H1 (cell line): ENCODE measurements at regions not wholly inside any gene's neighbourhood (a gene's known extent, or its start where the extent isn't known, plus 50 kb on each side); places are given as distances from the start of the nearest gene placed in this dataset.
A peak's percentile ranks its signal among the peaks of the same experiment; 100 is the strongest.

Experiments used
- CTCF ChIA-PET: fragments of 300-600 bp; sonication (Branson Sonifier 250); formaldehyde crosslinking; loops from one replicate; lab custom pipeline; 2021; ENCODE audit not compliant: partially characterized antibody; lab: Charles Lee
- POLR2A ChIA-PET: fragments of 300-600 bp; sonication (Branson Sonifier 250); formaldehyde crosslinking; loops from one replicate; lab custom pipeline; 2021; ENCODE audit warnings: inconsistent platforms; ENCODE audit not compliant: partially characterized antibody; lab: Charles Lee
- DNase-seq, 2 experiments: peaks; one replicate each; pipeline versions ENCODE4 v3.0.0 to v3.0.0-alpha.2; 2010 to 2022; ENCODE audit warnings: low spot score in 2 of 2, low read depth in 1 of 2, mixed read lengths in 1 of 2
- FAIRE-seq: peaks from 2 replicates; lab custom pipeline; 2011; peaks lifted over from hg19 to GRCh38; lab: Jason Lieb, UNC
- H2AFZ ChIP-seq: 2 replicates; pipeline ENCODE4 v1.8.1; 2012; ENCODE audit warnings: low read length, inconsistent platforms
- H2AK5ac ChIP-seq: 2 replicates; pipeline ENCODE4 v1.6.1; 2013; ENCODE audit warnings: low read depth, low read length
- H2BK120ac ChIP-seq: replicated peaks from 2 replicates; pipeline ENCODE3; 2013; ENCODE audit warnings: low read depth, low read length, inconsistent platforms
- H2BK12ac ChIP-seq: 2 replicates; pipeline ENCODE4 v1.6.1; 2013; ENCODE audit warnings: low read depth, low read length
- H2BK15ac ChIP-seq: 2 replicates; pipeline ENCODE4 v1.6.1; 2013; ENCODE audit warnings: low read length
- H2BK20ac ChIP-seq: 2 replicates; pipeline ENCODE4 v1.6.1; 2013; ENCODE audit warnings: low read length
- H2BK5ac ChIP-seq: 2 replicates; pipeline ENCODE4 v1.6.1; 2013; ENCODE audit warnings: low read depth, low read length
- H3K14ac ChIP-seq: 2 replicates; pipeline ENCODE4 v1.6.1; 2013; ENCODE audit warnings: inconsistent platforms; ENCODE audit not compliant: insufficient read length
- H3K18ac ChIP-seq: 2 replicates; pipeline ENCODE4 v1.6.1; 2013; ENCODE audit warnings: low read length; ENCODE audit errors: extremely low read depth
- H3K23ac ChIP-seq: 2 replicates; pipeline ENCODE4 v1.6.1; 2013; ENCODE audit warnings: inconsistent platforms; ENCODE audit not compliant: insufficient read length
- H3K23me2 ChIP-seq: 2 replicates; pipeline ENCODE4 v1.6.1; 2013; ENCODE audit warnings: low read depth, low read length
- H3K27ac ChIP-seq: 2 replicates; pipeline ENCODE4 v1.6.1; 2011; ENCODE audit warnings: low read depth, low read length, inconsistent platforms
- H3K27me3 ChIP-seq, 4 experiments: replicated peaks in 1 of 4; 1 replicate in 1 of 4; 2 replicates in 3 of 4; pipeline versions ENCODE4 v1.6.1 to v1.8.1; 2011 to 2013; ENCODE audit warnings: low read length in 3 of 4, mild to moderate bottlenecking in 3 of 4, inconsistent platforms in 2 of 4, mixed read lengths in 2 of 4, moderate library complexity in 1 of 4; ENCODE audit not compliant: control insufficient read depth in 3 of 4, insufficient read depth in 3 of 4; ENCODE audit errors: extremely low read depth in 1 of 4
- H3K36me3 ChIP-seq, 4 experiments: 2 replicates each; pipeline versions ENCODE4 v1.6.1 to v1.8.1; 2011 to 2013; ENCODE audit warnings: mild to moderate bottlenecking in 4 of 4, low read length in 3 of 4, moderate library complexity in 2 of 4, control low read depth in 1 of 4, inconsistent platforms in 1 of 4; ENCODE audit not compliant: insufficient read depth in 4 of 4, control insufficient read depth in 2 of 4
- H3K4ac ChIP-seq: replicated peaks from 2 replicates; pipeline ENCODE3; 2013; ENCODE audit warnings: low read length, low read depth, mixed read lengths, inconsistent platforms; ENCODE audit not compliant: insufficient read length
- H3K4me1 ChIP-seq, 4 experiments: replicated peaks in 1 of 4; 1 replicate in 1 of 4; 2 replicates in 3 of 4; pipeline versions ENCODE4 v1.6.1 to v1.8.1; 2011 to 2013; ENCODE audit warnings: low read length in 3 of 4, inconsistent platforms in 2 of 4, mixed read lengths in 1 of 4; ENCODE audit not compliant: insufficient read depth in 4 of 4, control insufficient read depth in 3 of 4
- H3K4me2 ChIP-seq, 2 experiments: 2 replicates each; pipeline versions ENCODE4 v1.6.1 to v1.8.1; 2011 to 2013; ENCODE audit warnings: low read depth in 2 of 2, low read length in 2 of 2, control low read depth in 1 of 2, inconsistent platforms in 1 of 2, mild to moderate bottlenecking in 1 of 2; ENCODE audit not compliant: insufficient read depth in 1 of 2
- H3K4me3 ChIP-seq, 4 experiments: fragments of 200-600, 300-600 bp in 1 of 4; sonication (generic), shearing (Covaris generic), sonication (Bioruptor Twin) in 1 of 4; 2 replicates each; pipeline versions ENCODE4 v1.5.1 to v1.8.1; 2011 to 2016; ENCODE audit warnings: low read length in 4 of 4, low read depth in 3 of 4, control low read depth in 2 of 4, inconsistent platforms in 2 of 4, mild to moderate bottlenecking in 2 of 4, mixed read lengths in 1 of 4, moderate library complexity in 1 of 4; ENCODE audit not compliant: insufficient read depth in 2 of 4; ENCODE audit errors: extremely low read depth in 1 of 4
- H3K56ac ChIP-seq: replicated peaks from 2 replicates; pipeline ENCODE3; 2013; ENCODE audit warnings: low read depth, mild to moderate bottlenecking, mixed read lengths, low read length, inconsistent platforms; ENCODE audit not compliant: insufficient read length
- H3K79me1 ChIP-seq: 2 replicates; pipeline ENCODE4 v1.6.1; 2013; ENCODE audit warnings: low read depth, low read length, control low read depth
- H3K79me2 ChIP-seq, 2 experiments: 2 replicates each; pipeline versions ENCODE4 v1.6.1 to v1.8.1; 2012 to 2013; ENCODE audit warnings: low read length in 2 of 2, mild to moderate bottlenecking in 2 of 2, inconsistent platforms in 1 of 2; ENCODE audit not compliant: insufficient read depth in 2 of 2, control insufficient read depth in 1 of 2
- H3K9ac ChIP-seq, 4 experiments: replicated peaks in 1 of 4; 1 replicate in 1 of 4; 2 replicates in 3 of 4; pipeline versions ENCODE4 v1.6.1 to v1.8.1; 2011 to 2013; ENCODE audit warnings: low read depth in 3 of 4, low read length in 3 of 4, control low read depth in 2 of 4, mild to moderate bottlenecking in 2 of 4, moderate library complexity in 2 of 4, inconsistent platforms in 1 of 4; ENCODE audit errors: extremely low read depth in 1 of 4
- H3K9me3 ChIP-seq, 2 experiments: 2 replicates each; pipeline versions ENCODE4 v1.6.1 to v1.8.1; 2012 to 2013; ENCODE audit warnings: mild to moderate bottlenecking in 2 of 2, moderate library complexity in 2 of 2, control low read depth in 1 of 2, inconsistent platforms in 1 of 2, low read depth in 1 of 2, low read length in 1 of 2, mixed read lengths in 1 of 2; ENCODE audit not compliant: insufficient read depth in 2 of 2
- H4K20me1 ChIP-seq, 2 experiments: replicated peaks in 1 of 2; 2 replicates each; pipeline versions ENCODE3 to v1.8.1; 2011 to 2013; ENCODE audit warnings: inconsistent platforms in 2 of 2, low read length in 2 of 2, mild to moderate bottlenecking in 1 of 2; ENCODE audit not compliant: insufficient read depth in 2 of 2, control insufficient read depth in 1 of 2
- H4K5ac ChIP-seq: 2 replicates; pipeline ENCODE4 v1.6.1; 2013; ENCODE audit warnings: low read length, low read depth, mixed read lengths, inconsistent platforms; ENCODE audit not compliant: insufficient read length
- H4K8ac ChIP-seq: 2 replicates; pipeline ENCODE4 v1.8.0; 2013; ENCODE audit warnings: mild to moderate bottlenecking, moderate library complexity, low read length, inconsistent platforms; ENCODE audit not compliant: insufficient read depth; ENCODE audit errors: extremely low read depth
- H4K91ac ChIP-seq: replicated peaks from 2 replicates; pipeline ENCODE3; 2013; ENCODE audit warnings: low read length, mixed read lengths, inconsistent platforms; ENCODE audit not compliant: insufficient read length
- CREB1 ChIP-seq: IDR thresholded peaks from 2 replicates; pipeline ENCODE4 v1.6.1; 2012; ENCODE audit warnings: inconsistent platforms
- CTBP2 ChIP-seq: IDR thresholded peaks from 2 replicates; pipeline ENCODE4 v1.7.0; 2011; ENCODE audit warnings: borderline replicate concordance, mild to moderate bottlenecking, moderate library complexity, mixed read lengths, low read length; ENCODE audit not compliant: insufficient read depth, insufficient read length
- MAFK ChIP-seq: IDR thresholded peaks from 2 replicates; pipeline ENCODE4 v1.6.1; 2012; ENCODE audit warnings: low read depth, mild to moderate bottlenecking, improper control_type of control experiment, low read length
- POU5F1 ChIP-seq: IDR thresholded peaks from 2 replicates; pipeline ENCODE4 v1.6.1; 2011; ENCODE audit warnings: low read depth, mild to moderate bottlenecking, low read length, moderate library complexity
- WGBS, 2 experiments: shearing (Covaris generic) in 1 of 2; methylation state at CpG; one replicate each; pipeline versions ENCODE4 v1.1.6 to v1.1.7; 2013 to 2015; ENCODE audit warnings: low lambda C conversion rate in 2 of 2, mixed read lengths in 2 of 2, inconsistent platforms in 1 of 2, low coverage in 1 of 2, missing lambda C conversion rate in 1 of 2; ENCODE audit not compliant: insufficient replicate concordance in 2 of 2, insufficient coverage in 1 of 2, insufficient read length in 1 of 2; ENCODE audit errors: extremely low coverage in 1 of 2, missing lambda C conversion rate in 1 of 2; 5-methylcytosine and 5-hydroxymethylcytosine counted together

DNA sequence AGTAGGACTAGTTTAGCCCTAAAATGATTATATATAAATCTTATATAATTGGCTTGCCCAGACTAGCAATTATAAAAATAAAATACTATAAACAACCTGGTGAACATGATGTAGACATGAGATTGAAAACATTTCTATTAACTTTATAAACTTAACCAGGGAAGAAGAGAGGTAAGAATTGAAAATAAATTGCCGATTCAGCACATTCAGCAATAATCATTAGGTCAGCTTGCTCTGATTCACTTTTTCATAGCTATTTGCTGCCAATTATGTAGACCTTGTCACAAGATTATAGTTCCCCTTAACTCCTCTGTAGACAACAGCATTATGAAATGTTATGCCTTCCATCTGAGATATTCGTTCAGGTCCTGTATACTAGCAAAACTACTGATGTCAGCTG lies 199.3 kb upstream of the CA10 start:
- POLR2A ChIA-PET, result no interaction called here
- H3K79me2 ChIP-seq, result no peaks in the 10 kb centered on the region
- WGBS, 2 experiments, result 85% methylated on average over 2 of the region's 2 CpGs; no CpG with 5 or more reads in 1 of the 2 experiments

More for the DNA sequence above, 199.3 kb upstream of the CA10 start:
- Histone ChIP-seq H3K27ac (no peak overlapping the region), H3K79me1 (no peaks in the 10 kb centered on the region), H4K8ac (no peak overlapping the region), H4K91ac (no peak overlapping the region), H3K4ac (no peak overlapping the region), H2BK15ac (no peak overlapping the region), H3K4me1 (no peaks in the 10 kb centered on the region), H3K23ac (no peak overlapping the region), H3K27me3 (no peaks in the 10 kb centered on the region), H2AFZ (no peak overlapping the region), H4K20me1 (no peaks in the 10 kb centered on the region), H4K5ac (no peak overlapping the region), H2AK5ac (no peak overlapping the region)
- FAIRE-seq (no peak), DNase-seq (no peak)
- CTCF ChIA-PET, result interaction anchor here (0.9 to 1.9 kb wide), 2 partner anchors 26 to 593 kb away, joined by 3 to 4 read pairs; no protein-coding TSS in a partner anchor
- TF ChIP-seq CTBP2, result no peak
- no peak for TF ChIP-seq POU5F1
- peak; percentile 97 for TF ChIP-seq MAFK
- no peak for TF ChIP-seq CREB1
- TF ChIP-seq, all 59 proteins: peak for 1
- Histone ChIP-seq H3K14ac (no peak overlapping the region), H3K18ac (no peak overlapping the region), H2BK120ac (no peak overlapping the region), H2BK12ac (no peak overlapping the region), H3K9me3 (0 out of 4 replicates have a peak, but pooled peaks cover 0 to 5% of the 10 kb centered on the region in 2 experiments), H3K9ac (no peak overlapping the region), H3K4me2 (no peak overlapping the region), H3K4me3 (no peak overlapping the region), H2BK5ac (no peak overlapping the region), H3K56ac (no peak overlapping the region), H3K23me2 (no peaks in the 10 kb centered on the region), H3K36me3 (no peaks in the 10 kb centered on the region), H2BK20ac (no peak overlapping the region)
